CD1c-positive myeloid dendritic cell (primary cell): ENCODE measurements at regions not wholly inside any gene's neighbourhood (a gene's known extent, or its start where the extent isn't known, plus 50 kb on each side); places are given as distances from the start of the nearest gene placed in this dataset.
"Not testable (repeated sequence)": the region's sequence is repeated elsewhere in the genome, so short reads cannot be mapped to it uniquely, and the experiment has no call there.

Experiments used
- DNase-seq: peaks from one replicate; pipeline ENCODE4 v3.0.0-alpha.2; 2016; ENCODE audit errors: extremely low spot score

DNA sequence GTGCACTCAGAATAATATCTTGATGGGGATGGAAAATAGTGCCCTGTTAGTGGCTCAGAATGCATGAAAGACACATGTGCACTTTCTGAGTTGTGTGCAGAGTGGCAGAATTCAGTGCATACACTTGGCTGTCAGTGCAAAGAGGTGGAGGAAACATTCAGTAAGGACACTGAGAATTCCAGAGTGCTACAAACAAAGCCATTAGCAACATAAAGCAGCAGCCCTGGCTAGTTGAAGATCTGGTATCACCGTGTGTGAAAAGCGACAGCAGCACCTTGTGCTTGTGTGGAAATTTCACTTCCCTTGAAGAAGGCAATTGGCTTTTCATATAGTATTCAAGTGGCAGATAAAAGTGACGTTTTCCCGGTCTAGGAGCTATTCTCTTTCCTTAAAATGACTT is 810.4 kb downstream of the TRIML1 start:
- DNase-seq: no peak

DNA sequence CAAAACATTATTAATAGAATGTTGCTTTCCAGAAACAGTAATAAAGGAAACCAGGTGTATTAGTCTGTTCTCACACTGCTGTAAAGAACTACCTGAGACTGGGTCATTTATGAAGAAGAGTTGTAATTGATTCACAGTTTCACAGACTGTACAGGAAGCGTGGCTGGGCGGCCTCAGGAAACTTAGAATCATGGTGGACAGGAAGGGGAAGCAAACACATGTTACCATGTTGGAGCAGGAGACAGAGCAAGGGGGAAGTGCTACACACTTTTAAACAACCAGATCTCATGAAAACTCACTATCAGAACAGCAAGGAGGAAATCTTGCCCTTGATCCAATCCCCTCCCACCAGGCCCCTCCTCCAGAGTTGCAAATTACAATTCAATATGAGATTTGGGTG is 815.8 kb downstream of the TRIML1 start:
- DNase-seq: no peak

DNA sequence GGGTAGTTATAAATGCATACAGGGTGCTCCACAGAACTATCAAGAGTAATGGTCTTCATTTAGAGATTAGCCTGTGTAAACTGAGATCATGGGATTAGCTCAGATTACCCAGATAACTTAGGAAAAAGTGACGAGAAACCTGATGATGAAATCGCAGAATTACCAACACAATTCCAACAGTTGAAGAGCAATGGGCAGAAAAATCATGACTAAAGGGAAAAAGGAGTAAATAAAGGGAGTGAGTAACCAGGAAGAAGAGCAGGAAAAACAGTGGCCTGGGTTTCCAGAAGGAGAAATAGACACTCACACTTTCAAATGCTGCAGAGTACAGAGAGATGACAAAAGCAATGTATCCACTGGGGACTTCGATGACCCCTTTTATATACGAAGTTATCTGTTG is 817.3 kb downstream of the TRIML1 start:
- no peak for DNase-seq

DNA sequence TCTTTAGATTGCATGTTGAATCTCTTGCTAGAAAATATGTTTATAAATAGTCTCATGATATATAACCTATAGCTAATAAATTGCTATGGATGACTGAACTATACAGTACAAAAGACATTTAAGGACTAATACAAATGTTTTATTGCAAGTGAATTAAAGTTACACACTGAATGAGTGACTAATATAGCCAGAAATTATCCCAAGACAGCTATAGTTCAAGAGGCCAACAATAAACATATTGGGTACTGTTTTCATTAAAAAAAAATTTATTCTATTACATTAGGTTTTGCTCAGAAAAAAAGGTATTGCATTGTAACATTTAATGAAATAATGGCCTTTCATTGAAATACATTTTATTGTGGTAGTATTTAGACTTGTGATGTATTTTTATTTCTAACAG is 819.1 kb downstream of the TRIML1 start:
- DNase-seq: no peak

GRCh38 chr4:188959424-188959823 is 820.2 kb downstream of the TRIML1 start:
- DNase-seq: no peak

- no peak for DNase-seq
These were observed 821.3 kb downstream of the TRIML1 start for GRCh38 chr4:188960411-188961093.

- DNase-seq: no peak
These were observed 831.9 kb downstream of the TRIML1 start for GRCh38 chr4:188971125-188971524.

- no peak for DNase-seq
These were observed 836.0 kb downstream of the TRIML1 start for GRCh38 chr4:188975271-188975670.

DNA sequence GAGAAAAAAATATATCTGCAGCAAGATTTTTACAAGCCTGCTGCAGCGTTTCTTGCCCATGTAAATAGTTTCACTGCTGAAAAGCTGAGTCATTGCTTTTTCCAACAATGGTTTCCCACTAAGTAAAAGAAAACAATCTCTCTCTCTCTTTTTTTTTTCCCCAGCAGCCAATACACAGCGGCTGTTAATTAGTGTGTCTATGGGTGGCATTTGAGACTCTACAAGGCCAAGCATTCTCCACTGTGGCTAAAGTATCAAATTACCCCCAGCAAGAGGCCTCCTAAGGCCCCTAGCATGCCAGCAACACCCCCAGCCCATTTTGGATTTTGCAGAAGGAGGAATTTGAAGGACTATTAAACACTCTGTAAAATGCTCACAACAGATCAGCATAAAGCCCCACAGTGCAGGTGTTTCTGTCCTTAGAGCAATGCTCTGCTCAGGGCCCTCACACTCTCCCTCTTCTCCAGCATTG is 837.4 kb downstream of the TRIML1 start:
- no peak for DNase-seq

DNA sequence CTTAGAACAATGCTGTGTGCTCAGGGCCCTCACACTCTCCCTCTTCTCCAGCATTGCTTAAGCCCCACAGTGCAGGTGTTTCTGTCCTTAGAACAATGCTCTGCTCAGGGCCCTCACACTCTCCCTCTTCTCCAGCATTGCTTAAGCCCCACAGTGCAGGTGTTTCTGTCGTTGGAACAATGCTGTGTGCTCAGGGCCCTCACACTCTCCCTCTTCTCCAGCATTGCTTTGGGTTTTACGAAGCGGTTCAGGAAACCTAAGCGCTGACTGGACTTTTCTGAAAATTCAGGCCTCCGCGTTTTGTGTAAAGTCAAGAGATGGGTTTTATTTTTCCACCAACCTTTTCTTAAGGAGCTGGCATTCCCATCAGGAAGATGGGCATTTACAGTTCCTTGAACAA is 838.0 kb downstream of the TRIML1 start:
- DNase-seq: not testable (repeated sequence)

DNA sequence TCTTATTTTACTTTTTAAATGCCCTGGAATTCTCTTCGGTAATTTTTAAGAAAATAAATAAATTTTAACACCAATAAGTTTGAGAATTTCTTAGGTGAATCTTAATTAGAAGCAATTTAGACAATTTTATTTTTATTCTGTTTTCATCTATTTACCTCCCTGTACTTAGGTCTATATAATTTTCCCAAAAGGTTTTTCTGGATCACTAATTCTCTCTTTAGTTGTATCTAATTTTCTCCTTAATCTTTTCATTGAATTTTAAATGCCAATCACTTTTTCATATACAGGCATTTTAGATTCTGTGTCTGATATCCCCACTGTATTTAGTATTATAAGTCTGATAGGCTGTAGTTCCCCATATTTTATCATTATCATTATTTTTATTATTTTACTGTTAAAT is 845.3 kb downstream of the TRIML1 start:
- no peak for DNase-seq

GRCh38 chr4:188986271-188986689 is 847.0 kb downstream of the TRIML1 start:
- no peak for DNase-seq

GRCh38 chr4:188987011-188987410 is 847.8 kb downstream of the TRIML1 start:
- no peak for DNase-seq

DNA sequence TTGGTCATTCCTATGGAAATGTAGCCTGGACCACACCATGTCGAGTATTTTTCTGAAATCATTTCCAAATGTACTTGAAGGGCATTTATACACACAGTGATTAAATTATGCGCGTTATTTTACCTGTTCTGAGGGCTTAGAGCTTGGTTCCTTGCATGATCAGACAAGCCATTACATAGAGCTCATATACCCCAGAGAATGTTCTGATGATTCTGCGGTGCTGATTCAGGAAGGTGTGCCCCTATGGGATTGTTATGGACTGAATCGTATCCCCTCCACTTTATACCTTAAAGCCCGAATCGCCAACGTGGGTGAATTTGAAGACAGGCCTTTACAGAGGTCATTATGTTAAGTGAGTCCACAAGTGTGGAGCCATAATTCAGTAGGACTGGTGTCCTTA is 848.9 kb downstream of the TRIML1 start:
- DNase-seq: no peak

GRCh38 chr4:188989371-188989770 is 850.1 kb downstream of the TRIML1 start:
- DNase-seq: no peak

DNA sequence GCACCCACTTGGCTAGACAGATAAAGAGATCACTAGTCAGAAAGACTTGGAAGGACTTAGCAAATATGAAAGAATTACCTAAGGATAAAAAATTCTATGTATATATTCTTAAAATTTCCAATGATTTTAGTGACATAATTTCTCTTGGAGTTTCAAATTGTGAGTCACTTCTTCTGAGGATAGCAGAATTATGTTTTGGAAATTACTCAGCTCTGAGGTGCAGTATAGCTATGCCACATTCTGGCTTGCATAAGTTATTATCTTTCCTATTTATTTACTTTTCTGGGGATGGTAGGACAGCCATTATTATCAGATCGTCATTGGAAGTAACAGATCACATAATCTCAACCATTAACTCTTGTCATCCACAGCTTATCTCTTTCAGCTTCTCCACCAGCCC is 853.5 kb downstream of the TRIML1 start:
- no peak for DNase-seq

GRCh38 chr4:188993871-188994270 is 854.6 kb downstream of the TRIML1 start:
- no peak for DNase-seq

GRCh38 chr4:189001283-189001970 is 862.2 kb downstream of the TRIML1 start:
- no peak for DNase-seq

DNA sequence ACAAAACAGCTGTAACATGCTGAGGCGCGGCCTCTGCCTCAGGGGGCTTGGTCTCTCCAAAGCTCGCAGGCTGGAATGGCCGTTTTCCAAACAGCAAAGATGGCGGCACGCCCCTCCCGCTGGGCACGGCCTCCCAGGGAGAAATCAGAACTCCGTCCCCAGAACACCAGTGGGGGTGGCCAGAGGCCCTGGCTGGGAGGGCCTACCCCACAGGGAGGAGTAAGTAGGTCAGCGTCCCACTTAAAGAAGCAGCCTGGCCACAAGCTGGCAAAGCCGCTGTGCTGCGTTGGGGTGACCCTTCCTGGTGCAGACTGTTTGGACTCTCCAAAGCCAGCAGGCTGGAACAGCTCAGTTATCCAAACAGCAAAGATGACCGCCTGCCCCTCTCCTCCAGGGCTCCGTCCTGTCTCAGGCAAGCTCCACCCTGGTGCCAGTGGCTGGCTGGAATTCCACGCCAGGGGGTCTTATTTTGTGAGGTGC is 862.8 kb downstream of the TRIML1 start:
- no peak for DNase-seq

DNA sequence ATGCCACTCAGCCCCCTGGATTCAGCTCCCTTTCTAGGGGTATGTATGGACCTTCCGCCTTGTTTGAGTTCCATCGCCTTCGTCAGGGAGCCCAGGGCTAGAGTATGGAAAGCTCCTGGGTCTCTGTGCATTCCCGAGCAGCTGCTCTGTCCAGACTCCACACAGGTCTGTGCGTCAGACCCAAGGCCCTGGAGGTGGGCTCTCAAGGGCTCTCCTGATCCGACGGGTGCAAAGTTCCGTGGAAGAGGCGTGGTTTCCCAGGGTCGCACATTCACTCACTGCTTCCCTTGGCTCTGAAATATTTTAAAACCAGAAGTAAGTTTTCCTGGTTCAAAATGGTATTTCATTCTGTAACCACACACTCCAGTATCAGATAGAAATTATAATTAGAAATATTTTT is 863.2 kb downstream of the TRIML1 start:
- DNase-seq: no peak

DNA sequence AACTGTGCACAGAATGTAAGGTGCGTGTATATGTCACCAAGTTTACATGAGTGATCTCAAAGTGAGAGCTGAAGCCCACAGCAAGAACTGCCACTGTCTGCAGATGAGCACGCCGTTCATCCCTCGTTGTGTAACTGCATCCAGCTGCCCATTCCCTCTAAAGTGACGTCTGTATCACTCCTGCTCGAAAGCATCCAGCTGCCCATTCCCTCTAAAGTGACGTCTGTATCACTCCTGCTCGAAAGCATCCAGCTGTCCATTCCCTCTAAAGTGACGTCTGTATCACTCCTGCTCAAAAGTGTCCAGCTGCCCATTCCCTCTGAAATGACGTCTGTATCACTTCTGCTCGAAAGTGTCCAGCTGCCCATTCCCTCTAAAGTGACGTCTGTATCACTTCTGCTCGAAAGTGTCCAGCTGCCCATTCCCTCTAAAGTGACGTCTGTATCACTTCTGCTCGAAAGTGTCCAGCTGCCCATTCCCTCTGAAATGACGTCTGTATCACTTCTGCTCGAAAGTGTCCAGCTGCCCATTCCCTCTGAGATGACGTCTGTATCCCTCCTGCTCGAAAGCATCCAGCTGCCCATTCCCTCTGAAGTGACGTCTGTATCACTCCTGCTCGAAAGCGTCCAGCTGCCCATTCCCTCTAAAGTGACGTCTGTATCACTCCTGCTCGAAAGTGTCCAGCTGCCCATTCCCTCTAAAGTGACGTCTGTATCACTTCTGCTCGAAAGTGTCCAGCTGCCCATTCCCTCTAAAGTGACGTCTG is 871.4 kb downstream of the TRIML1 start:
- not testable (repeated sequence) for DNase-seq

GRCh38 chr4:189021831-189022230 is 882.6 kb downstream of the TRIML1 start:
- no peak for DNase-seq
